Tibial nerve (tissue), 3 donors: ENCODE measurements at regions not wholly inside any gene's neighbourhood (a gene's known extent, or its start where the extent isn't known, plus 50 kb on each side); places are given as distances from the start of the nearest gene placed in this dataset.

ENCODE experiments used
- EP300 ChIP-seq, 2 donors: sonication (generic); formaldehyde crosslinking; IDR thresholded peaks; one replicate each; pipeline ENCODE4 v1.6.1; 2017; ENCODE audit warnings: antibody characterized with exemption in 2 of 2, mild to moderate bottlenecking in 1 of 2
- POLR2A ChIP-seq, 2 donors: fragments of 450-650 bp; IDR thresholded peaks; one replicate each; pipeline ENCODE4 v1.6.1; 2017; ENCODE audit warnings: antibody characterized with exemption in 2 of 2, mild to moderate bottlenecking in 2 of 2, moderate library complexity in 2 of 2

DNA sequence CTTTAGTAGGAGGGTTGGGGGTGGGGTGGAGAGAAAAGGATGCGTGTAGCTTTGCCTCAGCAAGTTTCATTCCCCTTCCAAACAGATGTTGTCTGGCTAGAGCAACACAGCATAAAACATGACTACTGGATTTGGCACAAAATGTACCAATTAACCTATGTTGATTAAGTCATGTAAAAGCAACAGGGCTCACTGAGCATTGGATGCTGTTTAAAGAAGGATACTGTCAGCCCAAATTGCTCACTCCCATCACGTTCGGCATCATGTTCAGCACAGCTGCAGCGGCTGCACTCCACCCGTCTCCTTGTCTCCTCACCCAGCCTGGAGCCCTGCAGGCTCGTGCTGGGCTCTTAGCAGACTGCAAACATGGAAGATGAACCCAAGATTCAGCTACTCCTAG lies 77.5 kb downstream of the DLEU7 start:
- no peak for TF ChIP-seq POLR2A (IDR thresholded peaks at IDR 0.05)
- TF ChIP-seq EP300 (IDR thresholded peaks at IDR 0.05): no peak
